Hepatocyte (in vitro differentiated cells): ENCODE measurements at regions not wholly inside any gene's neighbourhood (a gene's known extent, or its start where the extent isn't known, plus 50 kb on each side); places are given as distances from the start of the nearest gene placed in this dataset.

Experiments
- DNase-seq: peaks from one replicate; pipeline ENCODE4 v3.0.0-alpha.2; 2016; ENCODE audit warnings: low spot score
- H2AFZ ChIP-seq: fragments of 200-600 bp; sonication (generic); 2 replicates; pipeline ENCODE4 v1.6.0; 2016; ENCODE audit warnings: antibody characterized with exemption, mild to moderate bottlenecking
- H3K27ac ChIP-seq: fragments of 200-600 bp; sonication (generic); 2 replicates; pipeline ENCODE4 v1.5.1; 2016; ENCODE audit warnings: mild to moderate bottlenecking
- H3K27me3 ChIP-seq: fragments of 200-600 bp; sonication (generic); 2 replicates; pipeline ENCODE4 v1.6.1; 2016
- H3K36me3 ChIP-seq: fragments of 200-600 bp; sonication (generic); replicated peaks from 2 replicates; pipeline ENCODE4 v1.5.1; 2016; ENCODE audit warnings: low read depth; ENCODE audit not compliant: insufficient read depth
- H3K4me1 ChIP-seq: fragments of 200-600 bp; sonication (generic); 2 replicates; pipeline ENCODE4 v1.5.1; 2016; ENCODE audit warnings: mild to moderate bottlenecking, moderate library complexity; ENCODE audit not compliant: insufficient read depth
- H3K4me2 ChIP-seq: fragments of 200-600 bp; sonication (generic); 2 replicates; pipeline ENCODE4 v1.6.0; 2016
- H3K4me3 ChIP-seq: fragments of 200-600 bp; sonication (generic); 2 replicates; pipeline ENCODE4 v1.5.1; 2016; ENCODE audit warnings: mild to moderate bottlenecking
- H3K79me2 ChIP-seq: fragments of 200-600 bp; sonication (generic); 2 replicates; pipeline ENCODE4 v1.6.0; 2017; ENCODE audit warnings: mild to moderate bottlenecking
- H3K9me2 ChIP-seq: fragments of 200-600 bp; sonication (generic); replicated peaks from 2 replicates; pipeline ENCODE4 v1.6.0; 2017; ENCODE audit warnings: mild to moderate bottlenecking; ENCODE audit not compliant: insufficient read depth
- H3K9me3 ChIP-seq: fragments of 200-600 bp; sonication (generic); 2 replicates; pipeline ENCODE4 v1.5.1; 2016; ENCODE audit warnings: low read depth, mild to moderate bottlenecking
- H4K20me1 ChIP-seq: fragments of 200-600 bp; sonication (generic); 2 replicates; pipeline ENCODE4 v1.6.0; 2016; ENCODE audit warnings: mild to moderate bottlenecking; ENCODE audit not compliant: insufficient read depth, poor library complexity, severe bottlenecking
- CTCF ChIP-seq: fragments of 200-600 bp; sonication (generic); IDR thresholded peaks from 2 replicates; pipeline ENCODE4 v1.5.1; 2016; ENCODE audit warnings: antibody characterized with exemption, mild to moderate bottlenecking; ENCODE audit not compliant: poor library complexity
- EZH2 ChIP-seq: fragments of 200-600 bp; sonication (generic); IDR thresholded peaks from 2 replicates; pipeline ENCODE4 v1.6.1; 2016; ENCODE audit warnings: antibody characterized with exemption, mild to moderate bottlenecking, borderline replicate concordance
- EZH2phosphoT487 ChIP-seq: fragments of 200-600 bp; sonication (generic); IDR thresholded peaks from one replicate; pipeline ENCODE4 v1.6.1; 2018; ENCODE audit warnings: antibody characterized with exemption, mild to moderate bottlenecking, low read depth, moderate library complexity; ENCODE audit not compliant: unreplicated experiment, severe bottlenecking
- WGBS: methylation state at CpG from one replicate; pipeline ENCODE4 v1.1.6; 2016; ENCODE audit warnings: low lambda C conversion rate; ENCODE audit errors: missing lambda C conversion rate; 5-methylcytosine and 5-hydroxymethylcytosine counted together

DNA sequence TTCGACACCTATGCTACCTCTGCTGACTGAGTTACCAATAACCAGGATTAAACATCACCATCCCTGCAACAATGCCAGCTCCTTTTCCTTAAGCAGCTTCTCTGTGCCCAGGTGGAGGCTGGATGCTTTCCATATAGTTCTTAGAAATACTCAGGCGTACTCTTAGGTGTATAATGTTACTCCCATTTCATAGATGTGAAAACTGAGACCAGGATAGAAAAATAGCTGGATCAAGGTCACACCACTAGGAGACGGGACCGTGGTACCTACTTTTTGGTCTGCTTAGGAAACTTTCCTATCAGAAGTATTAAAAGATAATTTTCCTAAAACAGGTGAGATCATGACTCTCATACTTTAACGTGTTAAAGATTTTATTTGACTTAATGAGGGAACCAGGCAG is 141.7 kb upstream of the RPL38 start:
- H4K20me1 ChIP-seq, result no peaks in the 10 kb centered on the region
- H3K9me2 ChIP-seq, result no peaks in the 10 kb centered on the region
- H3K4me2 ChIP-seq, result no peak overlapping the region
- H3K27me3 ChIP-seq, result peaks cover 11% of the 10 kb centered on the region
- no peak overlapping the region for H2AFZ ChIP-seq
- no peaks in the 10 kb centered on the region for H3K79me2 ChIP-seq
- no peaks in the 10 kb centered on the region for H3K9me3 ChIP-seq
- no peak for TF ChIP-seq EZH2
- 80% methylated on average over 5 of the region's 5 CpGs for WGBS
- H3K27ac ChIP-seq, result no peak overlapping the region
- H3K4me1 ChIP-seq, result no peaks in the 10 kb centered on the region
- H3K4me3 ChIP-seq, result no peak overlapping the region
- no peak for DNase-seq
- no peaks in the 10 kb centered on the region for H3K36me3 ChIP-seq

GRCh38 chr17:74062234-74062633 is 141.2 kb upstream of the RPL38 start:
- Histone ChIP-seq H3K79me2 (no peaks in the 10 kb centered on the region), H3K27me3 (peaks cover 11% of the 10 kb centered on the region), H3K4me1 (no peaks in the 10 kb centered on the region), H3K9me2 (no peaks in the 10 kb centered on the region), H3K27ac (no peak overlapping the region), H3K4me3 (no peak overlapping the region), H4K20me1 (no peaks in the 10 kb centered on the region), H2AFZ (no peak overlapping the region), H3K36me3 (no peaks in the 10 kb centered on the region), H3K4me2 (no peak overlapping the region), H3K9me3 (no peaks in the 10 kb centered on the region)
- DNase-seq, result no peak
- TF ChIP-seq EZH2 (no peak), EZH2phosphoT487 (no peak), CTCF (no peak)
- 62% methylated on average over 3 of the region's 3 CpGs for WGBS

- Histone ChIP-seq H4K20me1 (no peaks in the 10 kb centered on the region), H3K4me2 (no peak overlapping the region), H3K27ac (no peak overlapping the region), H3K4me3 (no peak overlapping the region), H3K27me3 (peaks cover 11% of the 10 kb centered on the region), H2AFZ (no peak overlapping the region), H3K9me2 (no peaks in the 10 kb centered on the region), H3K4me1 (no peaks in the 10 kb centered on the region), H3K9me3 (no peaks in the 10 kb centered on the region), H3K36me3 (no peaks in the 10 kb centered on the region), H3K79me2 (no peaks in the 10 kb centered on the region)
- 72% methylated on average over 10 of the region's 10 CpGs for WGBS
- no peak for DNase-seq
- TF ChIP-seq CTCF (no peak), EZH2 (no peak), EZH2phosphoT487 (no peak)
Measured at GRCh38 chr17:74063439-74063838, 140.0 kb upstream of the RPL38 start.

- H3K27ac ChIP-seq, result no peak overlapping the region
- H3K9me3 ChIP-seq, result no peaks in the 10 kb centered on the region
- H4K20me1 ChIP-seq, result no peaks in the 10 kb centered on the region
- DNase-seq, result no peak
- H3K79me2 ChIP-seq, result no peaks in the 10 kb centered on the region
- no peaks in the 10 kb centered on the region for H3K4me1 ChIP-seq
- TF ChIP-seq EZH2phosphoT487 (no peak), EZH2 (no peak)
- H2AFZ ChIP-seq, result no peak overlapping the region
- H3K4me2 ChIP-seq, result no peak overlapping the region
- H3K4me3 ChIP-seq, result no peak overlapping the region
- no peaks in the 10 kb centered on the region for H3K36me3 ChIP-seq
- WGBS, result 84% methylated on average over 3 of the region's 3 CpGs
- no peaks in the 10 kb centered on the region for H3K27me3 ChIP-seq
- no peaks in the 10 kb centered on the region for H3K9me2 ChIP-seq
Measured at GRCh38 chr17:74070374-74070773, 133.1 kb upstream of the RPL38 start.
